Activated CD4-positive, alpha-beta T cell treated with anti-CD3 and anti-CD28 coated beads, Interleukin-2, amount 10 ng/mL, durations not matched to agents 24 days and 14 days (primary cell): ENCODE measurements at regions not wholly inside any gene's neighbourhood (a gene's known extent, or its start where the extent isn't known, plus 50 kb on each side); places are given as distances from the start of the nearest gene placed in this dataset.

Experiments
- DNase-seq: peaks from one replicate; pipeline ENCODE4 v3.0.0; 2022
- H3K27ac Mint-ChIP-seq: one replicate; pipeline ENCODE4 v1.8.0; 2022; ENCODE audit warnings: mild to moderate bottlenecking, mixed read lengths
- H3K27me3 Mint-ChIP-seq: one replicate; pipeline ENCODE4 v1.8.0; 2022; ENCODE audit warnings: mixed read lengths
- H3K36me3 Mint-ChIP-seq: one replicate; pipeline ENCODE4 v1.8.0; 2022; ENCODE audit warnings: low read depth, mild to moderate bottlenecking, mixed read lengths
- H3K4me1 Mint-ChIP-seq: one replicate; pipeline ENCODE4 v1.8.0; 2021; ENCODE audit warnings: mixed read lengths
- H3K4me3 Mint-ChIP-seq: one replicate; pipeline ENCODE4 v1.8.0; 2022; ENCODE audit warnings: mild to moderate bottlenecking, moderate library complexity, mixed read lengths
- H3K9me3 Mint-ChIP-seq: one replicate; pipeline ENCODE4 v1.8.0; 2021; ENCODE audit warnings: mixed read lengths
- intact Hi-C: fragments of 100-400 bp; cut with micrococcal nuclease; formaldehyde crosslinking; loops from one replicate; pipeline ENCODE4 v1.15.1; 2023

DNA sequence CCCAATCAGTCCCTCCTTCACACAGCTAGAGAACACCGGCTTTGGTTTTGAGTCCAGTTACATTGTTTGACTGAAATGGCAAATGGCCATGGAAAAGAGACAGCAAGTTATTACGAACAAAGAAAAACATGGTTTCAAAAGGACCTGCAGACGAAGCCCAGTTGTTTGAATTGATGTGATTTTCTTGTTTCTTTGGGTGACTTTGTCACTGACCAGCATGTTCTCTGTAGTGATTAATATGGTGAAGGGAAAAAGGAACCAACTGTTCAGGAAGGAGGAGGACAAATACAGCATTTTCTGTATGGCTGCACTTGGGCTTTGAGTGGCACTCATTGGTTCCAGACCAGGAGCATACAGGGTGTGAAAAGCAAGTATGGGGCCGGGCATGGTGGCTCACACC is 217.4 kb upstream of the TPM1 start:
- no peak overlapping the region for H3K4me3 Mint-ChIP-seq
- peaks cover 15% of the 10 kb centered on the region for H3K27me3 Mint-ChIP-seq
- H3K4me1 Mint-ChIP-seq = no peaks in the 10 kb centered on the region
- H3K9me3 Mint-ChIP-seq = no peaks in the 10 kb centered on the region
- no peaks in the 10 kb centered on the region for H3K36me3 Mint-ChIP-seq
- no peak overlapping the region for H3K27ac Mint-ChIP-seq
- no peak for DNase-seq
- intact Hi-C loops = no loop called here

DNA sequence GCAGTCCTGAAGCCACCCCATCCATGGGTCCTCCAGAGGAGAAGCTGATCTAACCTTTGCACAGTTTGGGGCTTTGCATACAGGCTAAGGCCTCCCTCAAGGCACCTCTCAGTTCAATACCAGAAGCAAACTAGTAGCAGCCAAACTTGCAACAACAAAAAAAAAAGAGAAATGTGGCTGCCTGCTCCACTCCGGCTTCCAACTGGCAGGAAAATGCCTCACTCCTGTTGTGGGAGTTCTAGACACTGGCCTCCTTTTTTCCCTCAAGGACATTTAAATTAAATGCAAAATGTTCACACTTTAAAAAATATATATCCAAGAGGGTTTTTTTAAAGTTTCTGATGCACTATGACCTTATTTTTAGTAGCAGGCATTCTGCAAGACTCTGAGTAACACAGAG is 216.0 kb upstream of the TPM1 start:
- Mint-ChIP-seq H3K9me3 (no peaks in the 10 kb centered on the region), H3K4me1 (no peaks in the 10 kb centered on the region), H3K4me3 (no peak overlapping the region), H3K27me3 (peaks cover 18% of the 10 kb centered on the region), H3K27ac (no peak overlapping the region), H3K36me3 (no peaks in the 10 kb centered on the region)
- no peak for DNase-seq
- intact Hi-C loops = no loop called here

DNA sequence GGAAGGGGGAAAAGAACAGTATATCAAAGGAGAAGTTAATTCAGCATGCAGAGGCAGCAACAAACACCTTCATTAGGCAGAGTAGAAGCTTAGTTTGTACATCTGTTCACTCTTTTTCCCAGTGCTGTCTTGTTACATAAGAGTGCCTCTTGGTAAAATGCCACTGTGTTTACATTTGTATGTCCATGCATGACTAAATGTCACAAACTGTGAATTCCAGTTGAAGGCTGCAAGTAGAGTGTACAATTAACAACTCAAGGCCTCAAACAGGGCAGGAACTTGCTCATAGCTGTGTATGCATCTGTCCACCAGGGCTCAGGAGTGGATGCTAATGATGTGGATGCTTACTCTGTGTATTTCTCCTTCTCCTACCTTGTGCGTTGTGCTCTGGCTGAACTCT is 214.2 kb upstream of the TPM1 start:
- H3K27me3 Mint-ChIP-seq = peaks cover 14% of the 10 kb centered on the region
- H3K4me3 Mint-ChIP-seq = no peak overlapping the region
- no peaks in the 10 kb centered on the region for H3K36me3 Mint-ChIP-seq
- intact Hi-C loops = no loop called here
- no peak overlapping the region for H3K27ac Mint-ChIP-seq
- H3K9me3 Mint-ChIP-seq = no peaks in the 10 kb centered on the region
- no peak for DNase-seq
- H3K4me1 Mint-ChIP-seq = no peaks in the 10 kb centered on the region

DNA sequence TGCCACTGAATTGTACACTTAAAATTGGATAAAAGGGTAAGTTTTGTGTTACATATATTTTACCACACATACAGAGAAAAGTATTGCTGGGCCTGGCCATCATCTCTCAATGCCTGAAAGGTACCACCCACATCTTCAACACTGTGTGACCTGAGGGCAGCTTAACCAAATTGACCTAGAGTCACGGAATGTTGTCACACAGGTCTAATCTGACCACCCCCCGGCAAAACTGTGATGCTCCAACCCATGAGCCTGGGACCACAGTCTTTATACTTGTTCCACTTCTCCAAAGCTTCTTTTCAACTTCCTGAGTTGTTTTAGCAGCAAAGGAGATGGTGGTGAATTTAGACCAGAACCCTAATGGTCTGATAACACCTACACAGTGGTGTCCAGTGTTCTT is 210.3 kb upstream of the TPM1 start:
- Mint-ChIP-seq H3K4me1 (no peaks in the 10 kb centered on the region), H3K27me3 (peaks cover 4% of the 10 kb centered on the region), H3K36me3 (no peaks in the 10 kb centered on the region), H3K9me3 (no peaks in the 10 kb centered on the region), H3K27ac (no peak overlapping the region), H3K4me3 (no peak overlapping the region)
- intact Hi-C loops = no loop called here
- DNase-seq = no peak

DNA sequence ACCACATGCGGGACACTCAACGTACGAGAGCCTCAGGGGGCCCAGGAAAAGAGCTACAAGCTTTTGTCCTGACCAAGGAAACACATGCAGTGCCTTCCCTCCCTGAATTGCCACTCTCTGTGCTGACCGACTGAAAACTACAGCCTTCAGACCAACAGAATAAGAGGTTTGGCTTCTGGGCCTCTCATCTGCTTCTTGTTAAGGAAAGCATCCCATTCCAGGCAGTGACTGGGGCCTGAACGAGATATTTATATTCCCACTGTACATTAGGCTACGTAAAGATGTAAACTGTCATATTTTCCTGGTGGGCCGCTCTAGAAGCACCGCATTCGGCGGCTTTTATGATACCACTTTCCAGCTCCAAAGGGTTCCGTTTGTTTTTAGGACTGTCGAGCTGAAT is 208.9 kb upstream of the TPM1 start:
- H3K36me3 Mint-ChIP-seq = no peaks in the 10 kb centered on the region
- intact Hi-C loops = no loop called here

DNA sequence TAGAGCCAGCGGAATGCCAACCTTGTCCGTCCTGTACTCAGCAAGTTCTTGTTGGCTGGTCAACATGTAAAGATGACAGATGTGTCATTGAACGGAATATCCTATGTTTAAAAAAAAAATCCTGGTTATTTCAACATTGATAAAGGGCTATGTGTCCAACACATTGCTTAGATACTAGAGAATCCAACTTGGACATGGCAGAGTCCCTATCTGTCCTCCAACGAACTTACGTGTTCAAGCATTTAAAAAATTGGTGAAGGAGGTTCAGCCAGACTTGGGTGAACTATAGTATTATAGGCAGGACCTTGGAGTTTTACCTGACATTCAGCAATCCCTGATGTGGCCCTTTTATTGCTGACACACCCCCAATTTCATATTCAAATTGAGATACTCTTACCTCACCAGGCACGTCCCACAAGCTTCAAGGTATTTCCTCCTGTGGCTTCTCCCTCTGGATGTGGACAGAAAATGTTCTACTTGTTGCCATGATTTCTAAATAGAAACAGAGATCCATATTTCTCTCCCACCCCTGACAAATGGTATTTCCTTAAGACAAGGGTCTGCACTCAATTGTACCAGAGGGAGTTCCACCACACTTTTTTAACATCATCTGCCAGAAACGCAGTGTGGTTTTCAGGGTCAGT is 207.7 kb upstream of the TPM1 start:
- Mint-ChIP-seq H3K27ac (no peak overlapping the region), H3K4me1 (no peaks in the 10 kb centered on the region), H3K9me3 (no peaks in the 10 kb centered on the region), H3K27me3 (peaks cover 2% of the 10 kb centered on the region), H3K36me3 (no peaks in the 10 kb centered on the region), H3K4me3 (no peak overlapping the region)
- no peak for DNase-seq
- intact Hi-C loops = no loop called here

More for the DNA sequence above, 208.9 kb upstream of the TPM1 start:
- DNase-seq = no peak
- Mint-ChIP-seq H3K27me3 (peaks cover 4% of the 10 kb centered on the region), H3K4me3 (no peak overlapping the region), H3K27ac (no peak overlapping the region), H3K9me3 (no peaks in the 10 kb centered on the region), H3K4me1 (no peaks in the 10 kb centered on the region)

DNA sequence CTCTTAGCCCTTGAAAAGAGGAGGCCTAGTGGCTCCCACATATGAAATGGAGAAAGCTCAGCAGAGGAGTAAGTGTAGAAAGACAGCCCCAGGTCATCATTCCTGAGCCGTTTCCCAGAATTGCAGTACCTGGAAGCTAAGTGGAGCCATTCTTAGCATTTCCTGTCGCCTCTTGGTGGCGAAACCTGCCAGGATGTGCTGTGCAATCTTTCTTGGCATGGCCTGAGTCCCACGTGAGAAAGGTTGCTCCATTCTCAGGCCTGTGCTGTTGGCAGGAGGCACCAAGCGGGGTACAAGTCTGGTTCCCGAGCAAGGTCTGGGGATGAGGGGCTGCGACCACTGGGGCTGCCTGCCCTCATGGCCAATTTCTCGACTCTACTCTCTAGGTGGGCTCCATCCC is 207.2 kb upstream of the TPM1 start:
- Mint-ChIP-seq H3K27ac (no peak overlapping the region), H3K27me3 (peaks cover 2% of the 10 kb centered on the region), H3K4me1 (no peaks in the 10 kb centered on the region), H3K9me3 (no peaks in the 10 kb centered on the region), H3K36me3 (no peaks in the 10 kb centered on the region), H3K4me3 (no peak overlapping the region)
- DNase-seq = no peak
- intact Hi-C loops = no loop called here

DNA sequence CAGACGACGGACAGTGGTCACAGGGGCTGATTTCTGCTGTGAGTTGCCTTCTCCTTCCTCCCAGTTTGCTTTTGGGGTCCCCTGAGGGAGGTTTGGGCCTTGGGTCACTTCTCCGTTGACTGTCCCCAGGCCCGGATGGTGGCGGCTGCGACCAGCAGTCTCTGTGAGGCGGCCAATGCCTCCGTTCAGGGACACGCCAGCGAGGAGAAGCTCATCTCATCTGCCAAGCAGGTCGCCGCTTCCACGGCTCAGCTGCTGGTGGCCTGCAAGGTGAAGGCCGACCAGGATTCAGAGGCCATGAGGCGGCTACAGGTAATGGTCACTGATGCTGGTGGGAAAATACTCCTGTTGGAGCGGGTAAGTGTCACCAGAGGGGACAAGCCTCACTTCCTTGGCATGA is 206.8 kb upstream of the TPM1 start:
- Mint-ChIP-seq H3K4me3 (no peak overlapping the region), H3K4me1 (no peaks in the 10 kb centered on the region), H3K36me3 (no peaks in the 10 kb centered on the region), H3K27me3 (no peaks in the 10 kb centered on the region), H3K9me3 (no peaks in the 10 kb centered on the region), H3K27ac (no peak overlapping the region)
- intact Hi-C loops = no loop called here
- no peak for DNase-seq

DNA sequence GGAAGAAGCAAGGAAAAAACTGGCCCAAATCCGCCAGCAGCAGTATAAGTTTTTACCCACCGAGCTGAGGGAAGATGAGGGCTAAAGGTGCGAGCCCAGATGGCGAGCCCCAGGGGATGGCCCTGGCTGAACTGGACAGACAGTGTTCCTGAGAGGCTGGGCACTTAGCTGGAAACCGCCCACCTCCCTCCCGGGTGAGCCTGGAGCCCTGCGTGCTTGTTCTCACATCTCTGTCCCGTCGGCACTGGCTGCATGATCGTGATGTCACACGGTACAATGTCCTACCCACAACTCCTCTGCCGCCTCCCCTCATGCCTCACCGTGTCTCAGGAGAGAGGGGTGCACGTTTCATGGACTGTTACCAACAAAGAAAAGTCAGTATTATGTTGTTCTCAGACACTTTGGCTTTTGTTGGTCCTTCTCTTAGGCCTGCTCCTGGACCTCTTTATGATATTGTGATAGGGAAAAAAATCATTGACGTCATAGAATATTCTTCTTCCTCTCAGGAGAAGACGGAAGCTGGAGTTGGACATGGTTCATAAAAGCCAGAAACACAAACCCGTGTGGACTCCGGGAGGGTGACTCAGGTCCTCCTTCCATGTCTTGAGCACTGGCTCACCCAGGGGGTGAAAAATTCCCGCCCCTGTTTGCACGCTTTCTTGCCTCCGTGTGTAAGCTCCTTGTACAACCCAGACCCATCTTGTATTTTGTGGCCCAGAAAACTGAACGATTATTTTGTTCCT is 201.8 kb upstream of the TPM1 start:
- no peaks in the 10 kb centered on the region for H3K9me3 Mint-ChIP-seq
- no peak for DNase-seq
- no peaks in the 10 kb centered on the region for H3K4me1 Mint-ChIP-seq
- H3K27me3 Mint-ChIP-seq = no peaks in the 10 kb centered on the region
- H3K36me3 Mint-ChIP-seq = no peaks in the 10 kb centered on the region
- no peak overlapping the region for H3K27ac Mint-ChIP-seq
- no peak overlapping the region for H3K4me3 Mint-ChIP-seq
- intact Hi-C loops = no loop called here

DNA sequence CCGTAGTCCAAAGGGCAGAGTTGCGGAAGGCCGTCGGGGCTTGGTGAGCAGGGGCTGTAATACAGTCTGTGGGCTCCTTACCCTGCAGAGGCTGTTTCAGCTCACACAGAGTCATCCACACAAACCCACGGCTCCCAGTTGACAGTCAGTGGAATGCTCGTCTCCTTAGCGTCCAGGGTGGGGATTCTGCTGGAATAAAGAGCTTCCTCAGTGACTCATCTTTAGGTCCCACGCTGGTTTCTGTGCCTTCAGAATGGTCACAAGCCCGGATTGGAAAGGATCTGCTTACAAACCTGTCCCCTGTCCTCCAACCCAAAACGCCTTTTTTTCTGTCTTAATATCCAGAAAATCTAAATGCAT is 201.3 kb upstream of the TPM1 start:
- H3K4me3 Mint-ChIP-seq = no peak overlapping the region
- intact Hi-C loops = no loop called here
- no peaks in the 10 kb centered on the region for H3K9me3 Mint-ChIP-seq
- DNase-seq = no peak
- no peaks in the 10 kb centered on the region for H3K36me3 Mint-ChIP-seq
- H3K27me3 Mint-ChIP-seq = no peaks in the 10 kb centered on the region
- H3K4me1 Mint-ChIP-seq = no peaks in the 10 kb centered on the region
- no peak overlapping the region for H3K27ac Mint-ChIP-seq

DNA sequence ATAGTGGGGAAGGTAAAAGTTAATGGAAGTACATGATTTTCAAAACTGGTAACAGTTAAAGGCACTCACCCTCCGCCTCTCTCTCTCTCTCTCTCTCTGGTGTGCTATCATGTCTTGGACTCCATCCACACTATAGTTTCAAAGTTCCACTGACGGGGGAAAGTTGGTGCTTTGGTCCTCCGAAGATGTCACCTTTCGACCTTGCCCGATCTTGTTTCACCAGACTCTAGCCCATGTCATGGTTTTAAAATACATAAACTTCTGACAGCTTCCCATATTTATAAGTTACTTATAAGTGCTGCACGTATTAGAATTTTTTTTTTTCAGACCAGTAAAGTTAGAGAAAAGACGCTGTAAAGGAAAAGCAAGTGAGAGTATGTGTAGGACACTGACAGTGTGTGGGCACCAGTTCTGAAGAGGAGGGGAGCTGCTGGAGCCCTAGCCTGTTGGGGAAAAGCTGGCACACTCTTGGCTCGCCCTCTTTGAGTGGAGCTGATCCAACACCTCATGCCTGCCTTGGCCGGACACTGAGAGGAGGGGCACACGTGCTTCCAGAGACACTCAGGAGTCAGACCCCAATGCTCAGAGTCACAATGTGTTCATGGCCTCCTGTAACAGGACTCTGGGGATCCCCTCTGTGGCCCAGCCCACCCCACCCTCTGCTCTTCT is 200.5 kb upstream of the TPM1 start:
- intact Hi-C loops = no loop called here
- H3K36me3 Mint-ChIP-seq = no peaks in the 10 kb centered on the region

DNA sequence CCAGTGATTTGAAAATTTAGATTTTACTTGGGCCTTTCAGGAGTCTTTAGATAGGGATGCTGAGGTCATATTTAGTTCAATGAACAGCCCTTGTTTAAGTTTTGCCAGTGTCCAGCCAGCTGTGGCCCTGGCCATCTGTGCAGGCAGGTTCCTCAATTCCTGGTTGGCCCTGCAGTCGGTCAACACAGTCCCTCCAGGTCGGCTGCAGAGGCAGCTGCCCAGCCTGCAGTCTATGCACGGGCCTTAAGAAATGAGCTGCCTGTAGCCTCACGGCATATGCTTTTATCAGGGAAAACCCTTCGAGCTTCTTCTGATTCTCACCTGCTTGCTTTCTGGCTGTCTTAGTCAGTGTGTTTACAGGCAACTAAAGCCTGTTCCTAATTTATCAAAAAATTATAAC is 199.2 kb upstream of the TPM1 start:
- H3K4me1 Mint-ChIP-seq = no peaks in the 10 kb centered on the region
- H3K27ac Mint-ChIP-seq = no peak overlapping the region
- DNase-seq = no peak
- H3K36me3 Mint-ChIP-seq = no peaks in the 10 kb centered on the region
- no peaks in the 10 kb centered on the region for H3K27me3 Mint-ChIP-seq
- intact Hi-C loops = no loop called here
- no peaks in the 10 kb centered on the region for H3K9me3 Mint-ChIP-seq
- H3K4me3 Mint-ChIP-seq = no peak overlapping the region

More for the DNA sequence above, 200.5 kb upstream of the TPM1 start:
- Mint-ChIP-seq H3K4me1 (no peaks in the 10 kb centered on the region), H3K27me3 (no peaks in the 10 kb centered on the region), H3K27ac (no peak overlapping the region), H3K9me3 (no peaks in the 10 kb centered on the region), H3K4me3 (no peak overlapping the region)
- DNase-seq = no peak

DNA sequence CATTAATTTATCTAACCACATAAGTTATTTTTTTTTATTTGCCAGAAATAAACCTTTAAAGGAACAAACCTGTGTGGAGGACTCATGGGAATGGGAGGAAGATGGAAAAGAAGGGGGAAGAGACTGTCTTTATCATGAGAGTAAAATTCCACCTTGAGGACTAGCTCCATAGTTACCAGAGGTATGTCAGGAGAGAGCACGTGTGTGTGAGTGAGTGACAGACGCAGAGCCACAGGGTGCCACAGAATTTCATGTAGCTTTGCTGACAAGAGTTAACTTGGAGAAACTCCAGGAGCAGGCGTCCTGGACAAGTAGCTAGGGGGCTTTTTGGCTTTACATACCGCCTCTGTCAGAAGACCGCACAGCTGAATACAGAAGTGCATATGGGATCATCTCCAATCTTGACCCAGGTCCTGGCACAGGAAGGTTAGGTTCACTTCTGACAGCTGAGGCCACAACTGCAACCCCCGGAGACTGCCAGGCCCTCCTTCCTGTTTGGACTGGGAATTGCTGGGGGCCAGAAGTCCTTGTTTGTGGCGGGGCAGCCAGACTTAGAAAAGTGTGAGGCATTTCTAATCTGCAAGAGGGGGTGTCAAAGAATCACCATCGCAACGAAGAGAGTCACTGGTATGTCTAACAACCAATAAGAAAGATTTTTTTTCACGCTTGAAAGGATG is 197.8 kb upstream of the TPM1 start:
- no peak overlapping the region for H3K4me3 Mint-ChIP-seq
- no peaks in the 10 kb centered on the region for H3K4me1 Mint-ChIP-seq
- DNase-seq = no peak
- no peaks in the 10 kb centered on the region for H3K27me3 Mint-ChIP-seq
- H3K9me3 Mint-ChIP-seq = no peaks in the 10 kb centered on the region
- no peaks in the 10 kb centered on the region for H3K36me3 Mint-ChIP-seq
- intact Hi-C loops = loop anchor here (5.0 kb wide), 1 partner anchor 248 kb away; no protein-coding TSS in a partner anchor
- H3K27ac Mint-ChIP-seq = no peak overlapping the region
